Activated T-cell treated with anti-CD3 and anti-CD28 coated beads for 48 hours (primary cell): ENCODE measurements at regions not wholly inside any gene's neighbourhood (a gene's known extent, or its start where the extent isn't known, plus 50 kb on each side); places are given as distances from the start of the nearest gene placed in this dataset.

Experiments
- DNase-seq: peaks from one replicate; pipeline ENCODE4 v3.0.0-alpha.2; 2020; ENCODE audit warnings: low read depth

DNA sequence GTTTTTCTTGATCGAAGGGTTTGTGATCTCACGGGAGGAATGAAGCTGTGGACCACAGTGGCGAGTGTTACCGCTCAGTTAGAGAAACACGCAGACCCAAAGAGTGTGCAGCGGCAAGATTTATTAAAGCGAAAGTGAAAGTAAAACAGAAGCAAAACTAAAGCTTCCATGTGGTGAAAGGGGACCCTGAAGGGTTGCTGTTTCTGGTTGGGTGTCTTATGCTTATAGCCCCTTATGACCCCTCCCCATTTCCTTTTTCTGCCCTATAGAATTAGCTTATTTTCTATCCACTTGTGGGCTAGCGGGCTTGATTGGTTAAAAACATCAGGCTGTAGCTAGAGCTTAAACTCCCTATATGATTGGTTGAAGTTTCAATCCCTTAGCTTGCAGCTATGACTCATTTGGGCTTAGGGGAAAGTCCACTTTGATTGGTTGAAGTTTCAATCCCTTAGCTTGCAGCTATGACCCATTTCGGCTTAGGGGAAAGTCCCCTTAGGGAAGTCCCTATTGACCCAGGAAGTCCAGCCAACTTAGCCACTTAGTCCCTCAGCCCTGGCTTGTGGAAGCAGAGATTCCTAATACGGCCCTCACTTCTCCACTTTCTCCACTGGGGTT, 171.2 kb upstream of the NWD2 start:
- no peak for DNase-seq

DNA sequence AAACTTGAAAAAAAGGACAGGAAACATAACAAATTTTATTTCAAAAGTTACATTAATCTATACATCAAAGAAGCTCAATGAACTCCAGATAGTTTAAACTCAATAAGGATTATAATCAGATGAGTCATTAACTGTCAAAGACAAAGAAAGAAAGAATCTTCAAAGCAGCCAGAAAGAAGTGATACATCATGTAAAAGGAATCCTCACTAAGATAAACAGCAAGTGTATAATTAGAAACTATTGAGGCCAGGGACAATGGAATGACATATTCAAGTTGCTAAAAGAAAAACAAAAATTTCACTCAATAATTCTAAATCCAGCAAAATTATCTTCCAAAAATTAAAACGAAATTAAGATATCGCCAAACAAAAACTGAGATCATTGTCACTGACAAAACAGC, 161.6 kb upstream of the NWD2 start:
- no peak for DNase-seq

DNA sequence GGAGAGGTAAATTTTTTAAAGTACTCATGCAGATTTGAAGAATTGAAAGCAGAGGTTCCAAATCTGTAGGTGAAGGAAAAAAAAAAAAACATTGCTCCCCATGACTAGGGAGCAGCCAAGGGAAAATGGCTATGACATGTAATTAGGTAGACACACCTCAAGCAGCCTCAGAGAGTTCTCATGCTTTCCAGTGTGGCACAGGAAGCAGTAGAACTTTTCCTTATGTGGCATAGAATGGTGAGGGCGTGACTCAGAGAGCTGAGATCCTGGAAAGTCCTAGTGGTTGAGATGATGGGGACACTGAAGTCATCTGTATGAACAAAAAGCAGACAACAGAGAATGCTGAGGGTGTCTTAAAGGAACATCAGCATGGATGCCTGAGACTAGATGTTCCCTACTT, 148.6 kb upstream of the NWD2 start:
- no peak for DNase-seq

DNA sequence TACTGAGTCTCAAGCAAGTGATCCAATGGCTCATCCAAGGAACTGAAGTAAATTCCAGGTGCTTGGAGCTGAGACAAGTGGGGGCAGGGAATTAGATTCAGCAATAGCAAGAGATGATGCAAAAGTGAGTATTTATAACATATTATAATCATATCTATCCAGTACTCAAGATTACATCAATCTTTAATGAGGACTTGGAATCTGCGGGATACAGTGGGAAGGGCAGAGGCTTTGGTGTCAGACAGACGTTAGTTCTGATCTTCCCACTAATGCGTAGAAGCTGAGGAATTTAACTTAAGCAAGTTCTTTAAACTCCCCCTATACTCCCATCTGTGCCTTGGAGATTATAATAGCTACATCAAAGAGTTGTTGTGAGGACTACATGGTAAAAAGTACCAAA, 143.4 kb upstream of the NWD2 start:
- no peak for DNase-seq

DNA sequence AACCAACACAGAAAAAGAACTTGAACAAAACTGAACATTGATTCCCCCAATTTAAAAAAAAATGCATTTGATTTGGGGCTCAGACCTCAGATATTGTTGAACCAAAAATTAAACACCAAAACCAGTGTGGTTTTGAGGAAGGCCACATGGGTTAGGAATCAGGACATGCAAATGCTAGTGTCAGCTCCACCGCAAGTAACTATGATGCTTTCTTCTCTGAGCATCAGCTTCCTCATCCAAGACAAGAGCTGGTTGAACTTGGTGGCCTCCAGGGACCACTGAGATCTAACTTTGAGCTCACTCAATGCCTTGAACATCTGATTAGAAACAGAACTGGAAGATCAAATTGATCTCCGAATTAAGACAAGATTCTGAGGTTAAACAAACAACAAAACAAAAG, 142.9 kb upstream of the NWD2 start:
- no peak for DNase-seq

DNA sequence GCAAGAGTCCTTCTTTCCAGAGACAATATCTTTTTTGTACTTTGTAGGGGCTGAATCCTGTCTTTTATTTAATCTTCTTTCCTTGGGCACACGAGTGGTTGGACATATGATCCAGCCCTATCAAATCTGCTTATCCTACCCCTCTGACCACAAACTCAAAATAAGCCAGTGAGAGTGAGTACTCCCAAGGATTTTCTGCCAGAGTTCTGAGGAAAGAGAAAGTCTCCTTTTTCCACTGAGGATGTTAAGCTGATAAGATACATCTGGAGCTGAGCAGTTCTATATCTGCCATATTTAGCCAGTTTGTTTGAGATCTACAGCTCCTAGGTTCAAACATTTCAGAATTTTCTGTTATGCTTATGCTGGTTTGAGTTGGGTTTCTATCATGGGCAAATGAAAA, 134.8 kb upstream of the NWD2 start:
- DNase-seq: no peak

DNA sequence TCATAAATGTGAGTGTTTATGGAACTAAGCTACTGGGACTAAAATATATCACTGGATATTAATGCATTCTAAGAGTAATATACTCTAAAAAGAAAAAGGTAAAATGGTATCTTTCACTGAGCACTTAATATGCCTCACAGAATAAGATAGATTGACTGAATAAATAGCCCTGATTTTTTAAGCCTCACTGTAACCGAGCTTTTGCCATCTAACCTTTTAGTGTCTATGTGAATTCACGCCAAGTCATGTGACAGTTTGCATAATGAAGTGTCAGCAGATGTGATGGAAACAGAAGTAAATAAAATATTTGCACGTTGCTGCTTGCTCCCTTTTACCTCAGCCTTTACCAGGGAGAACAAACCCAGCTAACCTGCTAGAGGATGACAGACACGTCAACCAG, 119.7 kb upstream of the NWD2 start:
- DNase-seq: no peak

DNA sequence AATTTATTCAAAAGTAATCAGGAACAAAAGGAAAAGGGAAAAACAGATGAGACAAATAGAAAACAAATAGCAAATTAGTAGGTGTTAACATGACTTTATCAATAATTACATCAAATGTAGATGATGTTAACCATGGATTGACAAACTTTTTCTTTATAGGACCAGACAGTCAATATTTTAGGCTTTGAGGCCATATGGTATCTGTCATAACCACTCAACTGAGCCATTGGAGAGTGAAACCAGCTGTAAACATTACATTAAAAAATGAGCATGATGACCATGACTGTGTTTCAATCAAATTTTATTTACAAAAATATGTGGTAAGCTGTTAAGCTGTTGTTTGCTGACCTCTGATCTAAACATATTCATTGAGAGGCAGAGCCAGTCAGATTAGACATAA, 118.5 kb upstream of the NWD2 start:
- DNase-seq: no peak

DNA sequence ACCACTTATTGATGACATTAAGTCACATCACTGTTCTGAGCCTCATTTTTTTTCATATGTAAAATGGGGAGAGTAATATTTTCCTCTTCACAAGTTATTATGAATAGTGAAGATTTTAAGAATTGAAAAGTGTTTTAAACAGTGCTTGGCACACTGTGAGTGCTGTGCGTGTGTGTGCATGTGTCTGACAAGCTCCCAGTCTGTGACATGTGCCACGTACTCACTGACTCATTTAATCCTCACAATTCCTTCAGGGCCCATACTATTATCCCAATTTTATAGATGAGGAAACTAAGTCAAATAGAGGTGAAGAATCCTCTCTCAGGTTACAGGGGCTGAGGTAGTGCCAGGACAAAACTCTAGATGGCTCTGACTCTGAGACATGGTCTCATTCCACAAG, 114.1 kb upstream of the NWD2 start:
- no peak for DNase-seq

DNA sequence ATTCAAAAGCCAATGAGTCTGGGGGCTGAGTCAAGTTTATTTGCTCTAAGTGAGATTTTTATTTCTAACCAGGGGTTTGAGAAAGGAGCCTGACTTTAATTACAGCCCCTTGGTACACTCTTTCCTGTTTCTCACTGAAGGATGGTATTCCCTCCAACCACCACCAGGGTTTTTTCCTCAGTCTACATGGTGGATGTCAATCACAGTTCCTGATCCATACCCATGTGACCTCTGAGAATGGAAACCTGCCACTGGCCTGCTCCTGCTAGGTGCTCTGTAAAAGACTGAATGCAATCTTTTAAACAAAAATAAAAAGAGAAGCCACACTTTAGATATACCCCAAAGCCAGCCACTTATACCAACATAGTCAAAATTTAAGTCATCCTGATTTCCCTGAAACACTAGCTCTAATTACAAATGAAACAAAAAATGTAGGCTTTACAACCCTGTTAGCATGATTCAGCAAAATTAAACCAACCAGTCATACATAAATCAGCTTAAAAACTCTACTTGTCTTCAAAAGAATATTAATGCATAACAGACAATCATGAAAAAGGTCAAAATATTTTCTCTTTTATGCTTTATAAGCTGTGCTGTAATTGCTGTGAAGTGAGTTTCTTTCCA, 112.1 kb upstream of the NWD2 start:
- DNase-seq: no peak

DNA sequence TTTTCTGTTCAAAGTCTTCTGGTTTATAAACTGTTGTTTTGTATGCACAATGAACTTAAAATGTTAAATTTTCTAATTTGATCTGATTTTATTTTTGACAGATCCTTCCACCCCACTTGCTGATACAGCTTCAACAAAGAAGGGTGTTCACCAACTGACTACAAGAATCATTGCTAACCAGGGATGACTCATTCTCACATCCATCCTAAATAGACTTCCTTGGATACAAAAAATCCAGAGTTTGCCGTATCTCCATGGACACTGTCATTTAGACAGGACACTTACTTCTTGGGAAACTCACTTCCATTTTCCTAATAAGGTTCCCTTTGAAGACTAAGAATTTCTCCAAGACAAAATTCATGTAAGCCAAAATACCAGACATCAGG, 111.6 kb upstream of the NWD2 start:
- DNase-seq: no peak

DNA sequence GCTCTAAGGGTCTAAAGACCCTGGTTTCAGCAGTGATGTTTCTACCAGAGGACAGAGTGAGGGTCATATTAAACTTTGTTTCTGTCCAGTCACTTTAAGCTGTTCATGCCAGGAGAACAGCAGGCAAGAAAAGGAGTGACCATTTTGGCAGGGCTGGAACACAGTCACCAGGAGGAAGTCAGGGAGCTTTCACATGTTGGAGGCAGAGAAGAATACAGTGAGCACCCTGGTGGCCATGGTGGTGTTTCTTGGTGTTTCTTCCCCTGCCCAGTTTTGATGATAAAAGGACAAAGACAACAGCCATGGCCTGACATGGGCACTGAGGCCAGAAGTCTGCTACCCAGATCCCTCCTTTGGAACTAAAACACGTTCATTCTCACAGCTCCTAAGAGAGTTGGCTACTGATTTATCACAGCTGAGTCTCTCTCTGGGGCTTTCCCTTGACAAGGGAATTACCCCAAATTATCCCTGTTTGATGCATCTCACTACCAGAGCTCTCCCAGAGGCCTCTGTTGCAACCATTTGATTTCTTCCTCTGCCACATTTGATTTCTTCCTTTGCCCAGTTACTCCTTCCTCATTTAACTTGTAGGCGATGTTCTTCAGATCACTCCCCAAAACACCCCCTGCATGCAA, 106.4 kb upstream of the NWD2 start:
- no peak for DNase-seq

DNA sequence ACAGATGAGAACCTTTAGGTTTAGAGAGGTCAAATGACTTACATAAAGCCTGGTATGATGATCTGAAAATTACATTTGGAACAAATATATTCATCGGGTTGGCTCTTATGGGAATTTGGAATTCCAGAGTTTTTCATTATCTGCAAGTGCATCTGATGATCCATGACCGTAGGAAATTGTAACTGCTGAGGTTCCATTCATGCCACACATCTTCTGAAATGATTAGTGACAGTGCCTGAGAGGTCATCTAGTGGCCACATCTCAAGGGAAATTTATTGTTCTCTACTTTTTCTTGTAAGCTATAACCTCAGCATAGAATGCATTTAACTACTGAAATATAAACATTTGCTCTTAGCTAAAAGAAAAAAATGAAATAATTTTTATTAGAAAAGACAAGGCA, 105.8 kb upstream of the NWD2 start:
- DNase-seq: no peak

DNA sequence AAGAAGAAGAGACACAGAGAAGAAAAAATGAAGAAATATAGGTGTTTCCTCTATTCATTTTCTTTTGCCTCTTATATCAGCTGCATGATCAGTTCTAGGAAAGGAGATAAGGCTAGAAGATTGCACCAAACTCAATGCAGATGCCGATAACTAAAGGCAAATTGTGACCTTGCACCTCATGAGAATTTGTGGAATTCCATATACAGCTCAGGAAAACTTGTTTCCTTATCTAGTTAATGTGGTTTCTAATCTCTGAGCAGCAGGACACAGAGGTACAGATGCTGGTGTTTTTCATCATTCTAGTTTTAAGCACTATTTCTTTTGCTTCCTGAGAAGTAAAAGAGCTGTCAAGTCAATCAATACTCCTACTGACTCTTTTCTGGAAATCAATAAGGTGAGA, 104.6 kb upstream of the NWD2 start:
- no peak for DNase-seq

DNA sequence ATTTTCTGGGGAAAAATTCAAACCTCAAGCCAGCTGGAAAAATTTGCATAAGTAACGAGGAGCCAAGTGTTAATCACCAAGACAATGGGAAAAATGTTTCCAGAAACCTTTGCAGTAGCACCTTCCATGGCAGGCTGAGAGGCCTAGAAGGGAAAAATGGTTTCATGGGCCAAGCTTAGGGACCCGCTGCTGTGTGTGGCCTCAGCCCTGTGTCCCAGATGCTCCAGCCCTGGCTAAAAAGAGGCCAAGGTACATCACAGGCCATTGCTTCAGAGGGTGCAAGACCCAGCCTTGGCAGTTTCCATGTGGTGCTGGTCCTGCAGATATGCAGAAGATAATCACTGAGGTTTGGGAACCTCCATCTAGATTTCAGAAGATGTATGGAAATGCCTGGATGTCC, 98.3 kb upstream of the NWD2 start:
- DNase-seq: no peak

DNA sequence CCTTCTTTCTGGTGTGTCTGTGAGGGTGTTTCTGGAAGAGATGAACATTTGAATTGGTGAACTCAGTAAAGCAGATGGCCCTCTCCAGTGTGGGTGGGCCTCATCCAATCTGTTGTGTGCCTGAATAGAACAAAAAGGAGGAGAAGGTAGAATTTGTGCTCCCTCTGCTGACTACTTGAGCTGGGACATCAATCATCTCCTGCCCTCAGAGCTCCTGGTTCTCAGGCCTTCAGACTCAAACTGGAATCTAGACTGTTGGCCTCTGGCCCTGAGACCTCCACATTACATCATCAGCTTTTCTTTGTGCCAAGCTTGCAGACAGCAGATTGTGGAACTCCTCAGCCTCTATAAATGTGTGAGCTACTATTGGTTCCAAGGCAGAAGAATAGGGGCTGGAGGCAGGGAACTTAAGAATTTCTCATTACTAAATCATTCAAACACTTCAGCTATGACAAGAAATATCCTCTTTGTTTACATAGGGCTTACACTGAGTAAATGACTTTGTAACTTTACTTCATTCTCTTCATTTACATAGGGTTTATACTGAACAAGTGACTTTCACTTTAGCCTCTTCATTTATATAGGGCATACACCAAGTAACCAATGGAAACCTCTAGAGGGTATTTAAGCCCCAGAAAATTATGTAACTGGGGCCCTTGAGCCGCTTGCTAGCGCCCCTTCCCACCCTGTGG, 86.9 kb upstream of the NWD2 start:
- no peak for DNase-seq

DNA sequence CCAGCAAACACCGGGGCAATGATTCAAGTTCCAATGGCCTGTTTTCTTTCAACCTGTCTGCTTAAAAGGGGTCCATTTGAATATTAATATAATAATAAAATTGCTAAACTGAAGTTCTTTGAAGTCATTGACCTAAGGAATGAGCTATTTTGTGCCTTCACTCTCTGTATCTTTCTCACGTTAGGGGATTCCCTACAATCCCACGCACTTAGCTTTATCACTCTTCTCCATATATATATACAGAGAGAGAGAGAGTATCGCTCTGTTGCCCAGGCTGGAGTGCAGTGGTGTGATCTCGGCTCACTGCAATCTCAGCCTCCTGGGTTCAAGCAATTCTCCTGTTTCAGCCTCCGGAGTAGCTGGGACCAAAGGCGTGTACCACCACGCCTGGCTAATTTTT, 83.9 kb upstream of the NWD2 start:
- no peak for DNase-seq

DNA sequence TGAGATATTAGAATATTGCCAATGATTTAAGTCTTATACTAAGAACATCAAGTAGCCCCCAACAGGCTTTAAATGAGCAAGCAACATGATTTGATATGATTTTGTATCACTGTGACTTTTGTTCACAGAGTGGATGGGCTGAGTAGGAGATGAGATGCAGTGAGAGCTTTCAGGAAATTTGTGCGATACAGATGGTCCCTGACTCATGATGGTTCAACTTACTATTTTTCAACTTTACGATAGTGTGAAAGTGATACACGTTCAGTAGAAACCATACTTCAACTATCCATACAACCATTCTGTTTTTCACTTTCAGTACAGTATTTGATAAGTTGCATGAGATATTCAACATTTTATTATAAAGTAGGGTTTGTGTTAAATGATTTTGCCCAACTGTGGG, 78.7 kb upstream of the NWD2 start:
- DNase-seq: no peak

DNA sequence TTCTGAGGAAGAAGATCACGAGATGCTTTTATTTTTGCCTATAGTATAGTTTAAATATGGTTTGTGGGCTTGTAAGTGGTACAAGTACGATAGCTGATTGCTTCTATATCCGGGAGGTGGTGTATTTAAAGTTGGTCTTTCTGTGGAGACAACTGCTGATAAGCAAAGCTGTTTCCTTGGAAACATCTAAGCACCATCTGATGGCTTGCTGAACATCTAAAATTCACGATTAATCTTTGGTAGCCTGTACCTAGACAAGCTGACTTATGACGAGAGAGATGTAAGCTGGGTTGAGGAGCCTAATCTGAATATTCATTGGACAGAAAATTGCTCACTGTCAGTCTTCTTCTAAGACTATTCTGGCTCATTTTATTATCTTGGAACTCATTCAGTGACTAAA, 74.6 kb upstream of the NWD2 start:
- no peak for DNase-seq

DNA sequence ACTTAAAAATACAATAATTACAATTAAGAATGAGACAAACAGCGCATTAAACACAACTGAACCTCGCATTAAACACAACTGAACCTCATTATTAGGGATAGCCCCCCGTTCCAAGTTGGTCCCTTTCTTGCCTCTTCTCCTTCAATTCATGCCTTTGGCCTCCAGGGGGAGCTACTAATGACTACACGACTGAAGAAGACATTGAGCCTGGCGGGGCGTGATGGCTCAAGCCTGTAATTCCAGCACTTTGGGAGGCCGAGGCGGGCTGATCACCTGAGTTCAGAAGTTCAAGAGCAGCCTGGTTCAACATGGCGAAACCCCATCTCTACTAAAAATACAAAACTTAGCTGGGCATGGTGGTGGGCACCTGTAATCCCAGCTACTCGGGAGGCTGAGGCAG, 56.4 kb upstream of the NWD2 start:
- DNase-seq: no peak
